ENCODE measurements at regions not wholly inside any gene's neighbourhood (a gene's known extent, or its start where the extent isn't known, plus 50 kb on each side); places are given as distances from the start of the nearest gene placed in this dataset.

DNA sequence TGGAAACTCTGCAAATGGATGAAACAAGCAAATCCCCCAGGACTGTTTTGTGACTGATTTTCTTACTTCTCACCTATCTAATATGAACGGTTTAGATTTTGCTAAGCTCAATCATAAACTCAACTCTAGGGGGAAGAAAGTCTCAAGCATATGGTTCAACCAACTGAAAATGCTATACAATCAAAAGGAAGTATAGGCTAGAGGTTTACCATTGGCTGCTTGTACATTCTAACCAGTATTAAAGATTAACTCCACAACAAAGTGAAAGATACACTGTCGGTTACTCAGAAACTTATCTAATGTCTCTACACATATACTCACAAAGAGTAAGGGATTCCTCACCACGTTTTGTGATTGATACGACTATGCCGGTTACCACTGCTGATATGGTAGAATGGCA is 281.8 kb upstream of the SOX5 start:
- no peak for DNase-seq (ENCODE audit: low read depth)
- TF ChIP-seq, protein P1, sequence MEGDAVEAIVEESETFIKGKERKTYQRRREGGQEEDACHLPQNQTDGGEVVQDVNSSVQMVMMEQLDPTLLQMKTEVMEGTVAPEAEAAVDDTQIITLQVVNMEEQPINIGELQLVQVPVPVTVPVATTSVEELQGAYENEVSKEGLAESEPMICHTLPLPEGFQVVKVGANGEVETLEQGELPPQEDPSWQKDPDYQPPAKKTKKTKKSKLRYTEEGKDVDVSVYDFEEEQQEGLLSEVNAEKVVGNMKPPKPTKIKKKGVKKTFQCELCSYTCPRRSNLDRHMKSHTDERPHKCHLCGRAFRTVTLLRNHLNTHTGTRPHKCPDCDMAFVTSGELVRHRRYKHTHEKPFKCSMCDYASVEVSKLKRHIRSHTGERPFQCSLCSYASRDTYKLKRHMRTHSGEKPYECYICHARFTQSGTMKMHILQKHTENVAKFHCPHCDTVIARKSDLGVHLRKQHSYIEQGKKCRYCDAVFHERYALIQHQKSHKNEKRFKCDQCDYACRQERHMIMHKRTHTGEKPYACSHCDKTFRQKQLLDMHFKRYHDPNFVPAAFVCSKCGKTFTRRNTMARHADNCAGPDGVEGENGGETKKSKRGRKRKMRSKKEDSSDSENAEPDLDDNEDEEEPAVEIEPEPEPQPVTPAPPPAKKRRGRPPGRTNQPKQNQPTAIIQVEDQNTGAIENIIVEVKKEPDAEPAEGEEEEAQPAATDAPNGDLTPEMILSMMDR (IDR thresholded peaks at IDR 0.05; ENCODE audit: insufficient read depth, low read depth, low read length) = no peak
- no peak overlapping the region for H3K4me3 ChIP-seq (ENCODE audit: low read depth, low read length)

DNA sequence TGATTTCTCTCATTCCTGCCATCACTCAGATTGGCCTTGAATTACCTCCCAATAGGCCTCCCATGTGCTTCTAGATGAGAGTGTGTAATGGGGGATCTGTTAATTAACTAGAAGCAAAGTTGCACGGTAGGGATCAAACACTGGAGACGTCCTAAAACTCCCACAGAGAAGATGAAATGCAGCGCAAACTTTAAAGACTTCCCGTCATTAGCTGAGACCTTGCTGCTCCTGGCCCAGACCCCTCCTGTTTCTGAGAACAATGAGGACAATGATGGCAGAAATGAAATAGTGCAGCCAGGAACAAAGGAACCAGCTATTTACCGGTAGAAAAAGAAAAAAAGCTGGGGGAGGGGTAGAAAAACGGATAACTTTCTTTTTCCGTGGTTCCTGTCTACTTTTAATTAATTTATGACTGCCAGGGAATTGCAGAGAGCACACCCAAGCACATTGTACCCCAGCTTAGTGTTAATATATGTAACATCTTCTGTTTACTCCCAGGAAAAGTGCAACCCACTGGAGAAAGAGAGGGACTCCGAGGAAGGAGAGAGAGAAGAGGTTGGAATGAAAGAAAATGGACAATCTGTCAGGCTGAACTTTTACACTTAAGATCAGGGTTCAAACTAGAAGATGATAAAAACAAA is 280.7 kb upstream of the SOX5 start:
- no peak overlapping the region for H3K4me3 ChIP-seq (ENCODE audit: low read depth, low read length)
- TF ChIP-seq, protein P1 (IDR thresholded peaks at IDR 0.05; ENCODE audit: insufficient read depth, low read depth, low read length) = no peak
- no peak for DNase-seq (ENCODE audit: low read depth)

DNA sequence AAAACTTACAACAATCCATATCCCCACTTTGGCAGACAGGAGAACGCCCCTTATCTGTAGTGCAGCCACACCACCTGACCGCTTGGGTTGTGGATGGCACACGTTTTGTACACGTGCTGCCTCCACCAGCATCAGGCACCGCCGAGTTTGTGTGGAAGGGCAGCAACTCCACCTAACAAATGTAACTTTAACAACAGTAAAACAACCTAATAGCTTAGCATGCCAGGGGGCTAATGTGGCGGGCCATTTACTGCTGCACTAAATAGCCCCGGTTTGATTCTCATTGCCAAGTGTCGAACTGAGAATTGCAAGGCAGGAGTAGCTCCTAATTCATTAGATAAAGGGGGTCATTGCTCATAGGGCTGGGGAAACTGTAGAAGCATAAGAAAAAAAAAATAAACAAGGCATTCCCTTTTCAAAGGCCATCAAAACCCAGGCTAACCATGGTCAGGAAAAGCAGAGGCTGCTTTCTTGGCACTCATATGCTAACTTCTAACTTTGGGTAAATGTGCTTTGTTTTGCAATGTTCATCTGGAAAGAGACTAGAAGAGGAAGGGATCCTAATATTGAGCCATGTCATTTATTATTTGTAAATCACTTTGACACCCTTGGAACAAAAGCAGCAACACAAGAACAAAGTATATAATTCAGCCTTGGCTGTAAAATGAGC is 279.7 kb upstream of the SOX5 start:
- no peak overlapping the region for H3K4me3 ChIP-seq (ENCODE audit: low read depth, low read length)
- TF ChIP-seq, protein P1 (IDR thresholded peaks at IDR 0.05; ENCODE audit: insufficient read depth, low read depth, low read length) = no peak
- no peak for DNase-seq (ENCODE audit: low read depth)

DNA sequence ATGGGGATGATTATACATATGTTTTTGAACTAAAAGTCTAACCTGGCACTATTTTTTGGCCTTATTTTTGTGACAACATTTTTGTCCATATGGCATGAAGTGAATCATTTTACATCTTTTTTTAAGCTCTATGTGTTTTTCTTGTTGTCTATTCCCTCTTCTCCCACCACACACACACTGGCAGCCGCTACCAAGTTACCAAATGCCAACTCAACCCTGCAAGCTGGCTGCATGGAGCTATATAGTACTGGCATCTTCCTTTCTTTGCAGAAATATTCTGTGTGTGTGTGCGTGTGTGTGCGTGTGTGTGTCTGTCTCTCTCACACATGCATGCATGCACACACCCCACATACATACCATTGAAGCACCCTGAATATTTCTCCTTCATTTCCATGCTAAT is 278.9 kb upstream of the SOX5 start:
- TF ChIP-seq, protein P1 (IDR thresholded peaks at IDR 0.05; ENCODE audit: insufficient read depth, low read depth, low read length) = no peak
- H3K4me3 ChIP-seq (ENCODE audit: low read depth, low read length) = no peak overlapping the region
- no peak for DNase-seq (ENCODE audit: low read depth)

DNA sequence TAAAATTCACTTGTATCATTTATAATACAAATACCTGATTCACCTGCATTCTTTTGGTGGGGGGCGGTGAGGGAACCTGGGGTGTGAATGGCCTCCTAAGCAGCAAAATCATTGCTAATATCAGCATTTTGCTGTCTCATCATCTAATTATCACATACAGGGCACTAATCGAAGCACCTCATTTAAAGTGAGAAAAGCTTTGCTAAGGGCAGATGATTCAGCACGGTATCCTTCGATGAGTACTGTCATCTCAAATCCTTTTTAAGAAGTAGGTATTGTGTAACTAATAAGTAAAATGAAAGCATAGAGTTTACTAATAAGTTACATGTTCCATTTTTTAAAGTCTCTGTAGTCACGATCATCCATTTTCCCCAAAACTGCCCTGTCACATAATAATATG is 278.1 kb upstream of the SOX5 start:
- H3K4me3 ChIP-seq (ENCODE audit: low read depth, low read length) = no peak overlapping the region
- DNase-seq (ENCODE audit: low read depth) = peak; percentile 5
- TF ChIP-seq, protein P1 (IDR thresholded peaks at IDR 0.05; ENCODE audit: insufficient read depth, low read depth, low read length) = no peak

DNA sequence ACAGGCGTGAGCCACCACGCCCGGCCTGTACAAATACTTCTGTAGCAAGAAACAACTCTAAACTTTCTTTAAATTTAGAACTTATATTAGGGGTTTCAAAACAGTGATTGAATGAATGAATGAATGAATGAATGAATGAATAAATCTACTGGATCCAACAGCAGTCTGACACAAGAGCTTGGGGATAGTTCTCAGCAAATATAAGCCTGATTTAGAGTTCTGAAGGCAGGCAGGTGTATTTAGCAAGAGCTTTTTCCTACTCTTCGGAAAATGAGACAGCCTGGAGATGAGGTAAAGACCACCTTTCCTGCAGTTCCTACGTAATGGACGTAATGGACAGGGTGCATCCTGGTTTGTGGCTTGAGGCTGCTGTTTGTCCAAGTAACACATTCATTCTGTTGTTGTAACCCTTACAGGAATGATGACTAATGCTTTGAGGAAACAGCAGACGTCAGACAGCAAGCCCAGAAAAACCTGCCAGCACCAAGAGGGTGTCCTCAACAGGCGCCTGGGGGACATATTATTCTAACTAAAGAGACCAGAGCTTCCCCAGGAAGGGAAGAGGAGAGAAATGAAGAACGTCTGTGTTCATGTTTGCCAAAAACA is 277.4 kb upstream of the SOX5 start:
- no peak overlapping the region for H3K4me3 ChIP-seq (ENCODE audit: low read depth, low read length)
- TF ChIP-seq, protein P1 (IDR thresholded peaks at IDR 0.05; ENCODE audit: insufficient read depth, low read depth, low read length) = no peak
- DNase-seq (ENCODE audit: low read depth) = peak; percentile 86

Measured in fibroblast of villous mesenchyme (primary cell).